SK-N-MC (cell line): ENCODE measurements at regions not wholly inside any gene's neighbourhood (a gene's known extent, or its start where the extent isn't known, plus 50 kb on each side); places are given as distances from the start of the nearest gene placed in this dataset.

Experiments
- DNase-seq: peaks from one replicate; pipeline ENCODE4 v3.0.0-alpha.2; 2011; ENCODE audit warnings: low read depth, low spot score
- H3K27ac ChIP-seq: fragments of 200-600 bp; sonication (generic); 2 replicates; pipeline ENCODE4 v1.5.1; 2016; ENCODE audit warnings: mixed run types
- H3K36me3 ChIP-seq: fragments of 200-600 bp; sonication (generic); 2 replicates; pipeline ENCODE4 v1.6.1; 2017; ENCODE audit warnings: antibody characterized with exemption, low read length, mixed read lengths; ENCODE audit not compliant: insufficient read depth
- H3K4me3 ChIP-seq: fragments of 200-600 bp; sonication (generic); 2 replicates; pipeline ENCODE4 v1.5.1; 2016
- H3K9ac ChIP-seq: fragments of 200-600 bp; sonication (generic); 2 replicates; pipeline ENCODE4 v1.8.0; 2017; ENCODE audit warnings: mixed run types, mixed read lengths; ENCODE audit not compliant: insufficient read length
- H3K9me3 ChIP-seq: fragments of 200-600 bp; sonication (generic); 2 replicates; pipeline ENCODE4 v1.6.1; 2017; ENCODE audit warnings: low read depth, mild to moderate bottlenecking, antibody characterized with exemption, low read length, moderate library complexity, mixed read lengths
- EZH2 ChIP-seq: fragments of 200-600 bp; sonication (generic); IDR thresholded peaks from one replicate; pipeline ENCODE4 v1.6.1; 2017; ENCODE audit warnings: antibody characterized with exemption
- FOXP2 ChIP-seq: optimal IDR thresholded peaks from 2 replicates; pipeline ENCODE3; 2011; ENCODE audit warnings: mild to moderate bottlenecking, moderate library complexity; ENCODE audit not compliant: insufficient read depth; ENCODE audit errors: extremely low read length, control extremely low read depth
- POLR2AphosphoS5 ChIP-seq: IDR thresholded peaks from 2 replicates; pipeline ENCODE4 v1.6.1; 2012; ENCODE audit warnings: mild to moderate bottlenecking, low read depth, low read length, borderline replicate concordance

DNA sequence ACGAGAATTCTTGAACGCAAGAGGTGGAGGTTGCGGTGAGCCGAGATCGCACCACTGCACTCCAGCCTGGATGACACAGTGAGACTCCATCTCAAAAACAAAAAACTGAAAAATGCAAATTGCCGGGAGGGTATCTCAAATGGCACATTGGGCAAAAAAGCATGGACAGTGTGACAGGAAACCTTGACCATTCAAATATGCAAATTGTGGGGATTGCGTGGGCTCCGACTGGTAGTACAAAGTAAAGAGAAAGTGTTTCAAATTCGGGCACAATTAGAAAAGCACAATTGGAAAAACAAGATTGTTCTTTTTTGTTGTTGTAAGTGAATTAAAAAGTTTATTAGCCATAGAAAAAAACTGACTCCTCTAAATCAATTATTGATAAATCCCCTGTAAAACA is 56.7 kb upstream of the NUP160 start:
- Histone ChIP-seq H3K36me3 (no peaks in the 10 kb centered on the region), H3K4me3 (no peak overlapping the region), H3K9me3 (no peaks in the 10 kb centered on the region), H3K27ac (no peak overlapping the region), H3K9ac (no peak overlapping the region)
- TF ChIP-seq POLR2AphosphoS5 (no peak), FOXP2 (no peak), EZH2 (no peak)
- DNase-seq = no peak

DNA sequence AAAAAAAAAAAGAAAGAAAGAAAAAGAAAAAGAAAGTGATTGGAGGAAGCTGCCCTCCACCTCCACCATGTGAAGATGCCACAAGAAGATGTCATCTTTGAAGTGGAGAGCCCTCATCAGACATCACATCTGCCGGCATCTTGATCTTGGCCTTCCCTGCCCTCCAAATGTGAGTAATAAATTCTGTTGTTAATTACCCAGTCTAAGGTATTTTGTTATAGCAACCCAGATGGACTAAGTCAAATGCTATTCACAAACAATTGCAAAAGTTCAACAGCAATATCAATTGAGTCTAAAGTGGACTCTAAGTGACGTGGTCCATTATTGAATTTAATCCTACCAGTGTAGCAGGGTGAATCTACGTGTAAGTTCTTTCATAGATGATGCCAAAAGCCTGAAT is 55.9 kb upstream of the NUP160 start:
- H3K36me3 ChIP-seq = no peaks in the 10 kb centered on the region
- H3K4me3 ChIP-seq = no peak overlapping the region
- no peaks in the 10 kb centered on the region for H3K9me3 ChIP-seq
- no peak overlapping the region for H3K9ac ChIP-seq
- TF ChIP-seq POLR2AphosphoS5 = no peak
- TF ChIP-seq FOXP2 = no peak
- no peak for TF ChIP-seq EZH2
- no peak for DNase-seq
- H3K27ac ChIP-seq = no peak overlapping the region

DNA sequence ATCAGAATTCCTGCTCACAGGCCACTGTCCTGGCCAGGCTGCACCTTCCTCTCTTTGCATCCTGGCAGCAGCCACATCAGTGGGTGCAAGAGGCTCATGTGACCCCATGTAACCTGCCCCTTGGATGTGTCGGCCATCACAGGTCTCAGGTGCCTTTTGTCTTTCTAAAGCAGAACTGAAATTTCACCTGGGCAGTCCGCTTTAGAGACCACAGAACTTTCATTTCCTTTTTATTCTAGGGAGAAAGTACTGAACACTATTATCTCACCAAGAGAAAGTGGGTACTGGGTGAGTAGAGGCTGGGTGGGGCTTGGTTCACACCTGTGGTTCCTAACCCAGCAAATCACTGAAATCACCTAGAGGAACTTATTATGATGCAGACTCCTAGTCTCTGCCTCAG is 51.7 kb upstream of the NUP160 start:
- Histone ChIP-seq H3K9ac (no peak overlapping the region), H3K27ac (no peak overlapping the region), H3K4me3 (no peak overlapping the region), H3K9me3 (no peaks in the 10 kb centered on the region), H3K36me3 (no peaks in the 10 kb centered on the region)
- no peak for DNase-seq
- TF ChIP-seq EZH2 (no peak), POLR2AphosphoS5 (no peak), FOXP2 (no peak)
